ENCODE measurements at regions not wholly inside any gene's neighbourhood (a gene's known extent, or its start where the extent isn't known, plus 50 kb on each side); places are given as distances from the start of the nearest gene placed in this dataset.

DNA sequence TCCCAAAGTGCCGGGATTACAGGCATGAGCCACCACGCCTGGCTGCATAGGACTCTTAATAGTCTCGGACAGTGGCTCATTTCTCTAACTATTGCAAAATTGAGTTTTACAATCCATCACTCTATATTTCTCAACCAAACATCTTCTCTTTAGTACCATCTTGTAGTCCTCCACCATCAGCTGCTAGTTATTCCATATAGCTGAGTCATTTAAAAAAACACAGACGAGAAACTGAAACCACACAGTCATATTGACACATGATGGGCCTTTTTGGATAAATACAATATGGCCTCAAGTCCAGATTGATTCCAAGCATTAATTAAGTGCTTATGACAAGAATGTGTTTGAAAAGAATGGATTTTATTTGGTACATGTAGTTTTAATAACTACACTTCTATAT lies 599.1 kb downstream of the MEI4 start:
- TF ChIP-seq POLR2A (IDR thresholded peaks at IDR 0.05) = no peak
- TF ChIP-seq, protein P1, sequence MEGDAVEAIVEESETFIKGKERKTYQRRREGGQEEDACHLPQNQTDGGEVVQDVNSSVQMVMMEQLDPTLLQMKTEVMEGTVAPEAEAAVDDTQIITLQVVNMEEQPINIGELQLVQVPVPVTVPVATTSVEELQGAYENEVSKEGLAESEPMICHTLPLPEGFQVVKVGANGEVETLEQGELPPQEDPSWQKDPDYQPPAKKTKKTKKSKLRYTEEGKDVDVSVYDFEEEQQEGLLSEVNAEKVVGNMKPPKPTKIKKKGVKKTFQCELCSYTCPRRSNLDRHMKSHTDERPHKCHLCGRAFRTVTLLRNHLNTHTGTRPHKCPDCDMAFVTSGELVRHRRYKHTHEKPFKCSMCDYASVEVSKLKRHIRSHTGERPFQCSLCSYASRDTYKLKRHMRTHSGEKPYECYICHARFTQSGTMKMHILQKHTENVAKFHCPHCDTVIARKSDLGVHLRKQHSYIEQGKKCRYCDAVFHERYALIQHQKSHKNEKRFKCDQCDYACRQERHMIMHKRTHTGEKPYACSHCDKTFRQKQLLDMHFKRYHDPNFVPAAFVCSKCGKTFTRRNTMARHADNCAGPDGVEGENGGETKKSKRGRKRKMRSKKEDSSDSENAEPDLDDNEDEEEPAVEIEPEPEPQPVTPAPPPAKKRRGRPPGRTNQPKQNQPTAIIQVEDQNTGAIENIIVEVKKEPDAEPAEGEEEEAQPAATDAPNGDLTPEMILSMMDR (IDR thresholded peaks at IDR 0.05) = no peak

All from breast epithelium (tissue), 3 donors.